AG04449 (cell line): ENCODE measurements at regions not wholly inside any gene's neighbourhood (a gene's known extent, or its start where the extent isn't known, plus 50 kb on each side); places are given as distances from the start of the nearest gene placed in this dataset.

Source experiments
- CTCF ChIA-PET: fragments of 350-600 bp; formaldehyde crosslinking; extraction: SDS; loops from one replicate; lab custom pipeline; 2021; ENCODE audit warnings: antibody characterized with exemption; lab: Yijun Ruan, JAX
- POLR2A ChIA-PET: fragments of 400-600, 350-600 bp; formaldehyde crosslinking; extraction: SDS; loops from one replicate; lab custom pipeline; 2020; ENCODE audit warnings: antibody characterized with exemption, inconsistent platforms; lab: Yijun Ruan, JAX
- DNase-seq: peaks from one replicate; pipeline ENCODE4 v3.0.0-alpha.2; 2010; ENCODE audit warnings: low read depth, low spot score
- H3K4me3 ChIP-seq: 2 replicates; pipeline ENCODE4 v1.5.1; 2011; ENCODE audit warnings: low read depth, mild to moderate bottlenecking, control low read depth, low read length
- TF ChIP-seq, protein P1 (sequence below): IDR thresholded peaks from one replicate; pipeline ENCODE4 v1.5.1; 2011; ENCODE audit warnings: mild to moderate bottlenecking, moderate library complexity, low read length, control low read depth, inconsistent platforms; ENCODE audit not compliant: insufficient read depth; ENCODE audit errors: missing control alignments

DNA sequence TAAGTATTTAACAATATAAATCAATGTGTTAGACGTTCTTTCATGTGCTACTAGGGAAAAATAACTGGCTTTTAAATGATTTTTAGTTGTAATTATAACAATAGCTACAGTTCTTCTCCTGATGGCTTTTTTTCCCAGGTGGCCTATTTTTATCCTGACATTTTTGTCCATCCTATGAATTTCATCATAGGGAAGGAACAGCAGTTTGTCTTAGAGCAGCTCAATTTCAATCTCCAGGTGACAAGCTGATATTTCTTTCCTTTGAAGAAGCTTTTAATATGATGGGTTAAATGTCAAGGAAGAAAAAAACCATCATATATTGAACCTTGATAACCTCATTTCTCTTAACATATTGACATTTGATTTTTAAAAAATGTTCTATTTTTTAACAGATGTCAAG is 163.0 kb upstream of the AGA start:
- ChIA-PET POLR2A (no interaction called here), CTCF (no interaction called here)
- TF ChIP-seq, protein P1, sequence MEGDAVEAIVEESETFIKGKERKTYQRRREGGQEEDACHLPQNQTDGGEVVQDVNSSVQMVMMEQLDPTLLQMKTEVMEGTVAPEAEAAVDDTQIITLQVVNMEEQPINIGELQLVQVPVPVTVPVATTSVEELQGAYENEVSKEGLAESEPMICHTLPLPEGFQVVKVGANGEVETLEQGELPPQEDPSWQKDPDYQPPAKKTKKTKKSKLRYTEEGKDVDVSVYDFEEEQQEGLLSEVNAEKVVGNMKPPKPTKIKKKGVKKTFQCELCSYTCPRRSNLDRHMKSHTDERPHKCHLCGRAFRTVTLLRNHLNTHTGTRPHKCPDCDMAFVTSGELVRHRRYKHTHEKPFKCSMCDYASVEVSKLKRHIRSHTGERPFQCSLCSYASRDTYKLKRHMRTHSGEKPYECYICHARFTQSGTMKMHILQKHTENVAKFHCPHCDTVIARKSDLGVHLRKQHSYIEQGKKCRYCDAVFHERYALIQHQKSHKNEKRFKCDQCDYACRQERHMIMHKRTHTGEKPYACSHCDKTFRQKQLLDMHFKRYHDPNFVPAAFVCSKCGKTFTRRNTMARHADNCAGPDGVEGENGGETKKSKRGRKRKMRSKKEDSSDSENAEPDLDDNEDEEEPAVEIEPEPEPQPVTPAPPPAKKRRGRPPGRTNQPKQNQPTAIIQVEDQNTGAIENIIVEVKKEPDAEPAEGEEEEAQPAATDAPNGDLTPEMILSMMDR = no peak
- no peak for DNase-seq
- no peak overlapping the region for H3K4me3 ChIP-seq

DNA sequence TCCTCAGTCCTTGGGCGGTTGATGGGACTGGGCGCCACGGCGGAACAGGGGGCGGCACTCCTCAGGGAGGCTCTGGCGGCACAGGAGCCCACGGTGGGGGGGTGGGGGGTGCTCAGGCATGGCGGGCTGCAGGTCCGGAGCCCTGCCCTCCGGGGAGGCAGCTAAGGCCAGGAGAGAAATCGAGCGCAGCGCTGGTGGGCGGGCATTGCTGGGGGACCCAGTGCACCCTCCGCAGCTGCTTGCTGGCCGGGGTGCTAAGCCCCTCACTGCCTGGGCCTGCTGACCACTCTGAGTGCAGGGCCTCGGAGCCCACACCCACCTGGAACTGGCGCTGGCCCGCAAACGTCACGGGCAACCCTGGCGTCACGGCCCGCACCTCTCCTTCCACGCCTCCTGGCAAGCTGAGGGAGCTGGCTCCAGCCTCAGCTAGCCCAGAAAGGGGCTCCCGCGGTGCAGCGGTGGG is 164.9 kb upstream of the AGA start:
- TF ChIP-seq, protein P1 = no peak
- DNase-seq = no peak
- H3K4me3 ChIP-seq = no peak overlapping the region
- POLR2A ChIA-PET = no interaction called here
- CTCF ChIA-PET = no interaction called here

DNA sequence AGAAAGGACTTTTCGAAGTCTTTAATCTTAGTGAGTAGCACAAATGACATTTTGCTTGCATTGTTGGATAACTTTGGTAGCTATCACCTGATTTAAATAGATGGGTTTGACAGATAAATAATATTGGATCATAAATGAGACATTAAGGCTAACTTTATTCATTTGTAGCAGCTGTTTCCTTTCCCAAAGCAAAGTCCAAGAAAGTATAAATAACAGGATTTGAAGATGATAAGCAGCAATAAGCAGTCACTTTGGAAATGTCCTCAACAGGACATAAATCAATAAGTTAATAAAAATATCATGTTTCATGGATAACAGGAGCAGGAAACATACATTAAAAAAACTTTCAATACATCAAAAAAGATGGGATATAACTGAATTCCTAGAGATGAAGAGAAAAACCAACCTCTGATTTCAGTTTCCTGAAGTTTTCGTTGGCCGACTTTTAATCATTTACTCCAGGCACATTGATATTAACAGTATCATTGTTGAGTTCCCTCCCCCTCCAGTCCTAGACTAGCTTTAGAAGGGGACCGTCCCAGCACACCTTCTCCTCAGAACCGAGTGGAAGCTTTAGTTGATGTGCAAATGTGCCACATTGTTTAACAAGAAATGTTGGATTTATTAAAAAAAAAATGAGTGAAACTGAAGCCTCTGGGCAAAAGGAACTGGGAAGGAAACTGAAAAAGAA is 169.9 kb upstream of the AGA start:
- no peak overlapping the region for H3K4me3 ChIP-seq
- POLR2A ChIA-PET = no interaction called here
- TF ChIP-seq, protein P1 = no peak
- CTCF ChIA-PET = no interaction called here
- no peak for DNase-seq

DNA sequence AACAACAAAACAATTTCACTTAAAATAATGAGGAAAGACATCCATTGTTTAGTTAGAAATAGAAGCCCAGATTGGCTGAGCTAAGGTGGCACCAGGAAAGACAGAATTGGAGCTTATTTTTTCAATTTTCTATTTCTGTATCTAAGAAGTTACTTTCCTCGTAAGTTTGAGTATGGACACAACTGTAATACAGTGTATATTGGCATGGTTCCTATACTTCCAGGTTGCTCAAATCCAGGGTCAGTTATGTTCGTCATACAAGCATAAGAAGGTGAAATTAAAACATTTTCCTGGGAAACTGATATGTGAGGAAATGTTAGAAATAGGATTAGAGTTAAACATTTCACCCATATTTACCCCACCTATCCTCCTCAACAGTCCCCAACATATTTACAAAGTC is 170.4 kb upstream of the AGA start:
- TF ChIP-seq, protein P1 = no peak
- no peak for DNase-seq
- POLR2A ChIA-PET = no interaction called here
- CTCF ChIA-PET = no interaction called here
- H3K4me3 ChIP-seq = no peak overlapping the region

DNA sequence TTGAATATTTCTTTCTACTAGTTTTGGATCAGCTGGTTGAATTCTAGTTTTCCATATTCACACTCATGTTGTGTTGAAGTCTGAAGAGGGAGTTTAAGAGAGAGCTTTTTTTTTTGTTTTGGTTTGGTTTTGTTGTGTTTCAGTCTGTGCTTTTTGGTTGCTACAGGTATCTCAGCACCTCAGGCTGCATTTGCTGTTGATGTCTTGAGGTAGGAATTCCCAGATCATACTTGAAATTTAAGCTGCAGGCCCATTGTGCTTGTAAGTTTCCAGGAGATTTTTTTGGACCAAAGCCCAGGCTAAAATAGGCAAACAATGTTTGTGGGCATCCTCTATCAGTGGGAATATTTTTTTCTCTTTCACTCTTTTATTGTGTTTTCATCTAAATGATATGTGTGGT is 190.2 kb upstream of the AGA start:
- POLR2A ChIA-PET = no interaction called here
- CTCF ChIA-PET = no interaction called here
- TF ChIP-seq, protein P1 = no peak

DNA sequence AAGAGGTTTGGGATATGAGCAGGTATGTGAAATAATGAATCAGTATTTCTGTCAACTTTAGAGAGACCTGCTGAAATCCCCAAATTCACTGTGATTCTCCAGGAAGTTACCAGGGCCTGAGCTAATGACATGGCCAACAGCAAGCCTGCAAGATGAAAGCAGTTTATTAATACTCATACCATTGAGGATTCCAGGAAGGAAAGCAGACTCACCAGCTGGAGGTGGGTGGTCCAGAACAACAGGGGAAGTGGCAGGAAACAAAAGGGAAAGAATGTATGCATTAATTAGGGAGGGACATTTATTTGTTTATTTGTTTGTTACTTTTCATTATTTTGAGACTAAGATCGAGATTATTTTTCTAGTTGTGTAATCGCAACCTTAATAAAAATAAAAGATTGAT is 196.6 kb upstream of the AGA start:
- H3K4me3 ChIP-seq = no peak overlapping the region
- POLR2A ChIA-PET = no interaction called here
- TF ChIP-seq, protein P1 = no peak
- no peak for DNase-seq
- CTCF ChIA-PET = no interaction called here

More for the DNA sequence above, 190.2 kb upstream of the AGA start:
- no peak for DNase-seq
- H3K4me3 ChIP-seq = no peak overlapping the region
